RWPE1 (cell line): ENCODE measurements at regions not wholly inside any gene's neighbourhood (a gene's known extent, or its start where the extent isn't known, plus 50 kb on each side); places are given as distances from the start of the nearest gene placed in this dataset.

Experiments used
- CTCF ChIA-PET: fragments of 350-600 bp; sonication (Branson Sonifier 250); formaldehyde crosslinking; extraction: SDS; loops from one replicate; lab custom pipeline; 2021; lab: Yijun Ruan, JAX
- POLR2A ChIA-PET: fragments of 400-600 bp; formaldehyde crosslinking; extraction: SDS; loops from one replicate; lab custom pipeline; 2020; ENCODE audit warnings: antibody characterized with exemption; ENCODE audit not compliant: low non-redundant PET; lab: Yijun Ruan, JAX
- DNase-seq: peaks from one replicate; pipeline ENCODE4 v3.0.0; 2012; ENCODE audit warnings: low spot score
- H3K27ac ChIP-seq: fragments of 450-650 bp; 2 replicates; pipeline ENCODE4 v1.5.1; 2017
- TF ChIP-seq, protein P1 (sequence below): fragments of 450-650 bp; conservative IDR thresholded peaks from 2 replicates; pipeline ENCODE4 v1.5.1; 2017; ENCODE audit warnings: low read depth, mild to moderate bottlenecking

GRCh38 chr15:46489276-46489675 lies 854.4 kb downstream of the SQOR start:
- TF ChIP-seq, protein P1, sequence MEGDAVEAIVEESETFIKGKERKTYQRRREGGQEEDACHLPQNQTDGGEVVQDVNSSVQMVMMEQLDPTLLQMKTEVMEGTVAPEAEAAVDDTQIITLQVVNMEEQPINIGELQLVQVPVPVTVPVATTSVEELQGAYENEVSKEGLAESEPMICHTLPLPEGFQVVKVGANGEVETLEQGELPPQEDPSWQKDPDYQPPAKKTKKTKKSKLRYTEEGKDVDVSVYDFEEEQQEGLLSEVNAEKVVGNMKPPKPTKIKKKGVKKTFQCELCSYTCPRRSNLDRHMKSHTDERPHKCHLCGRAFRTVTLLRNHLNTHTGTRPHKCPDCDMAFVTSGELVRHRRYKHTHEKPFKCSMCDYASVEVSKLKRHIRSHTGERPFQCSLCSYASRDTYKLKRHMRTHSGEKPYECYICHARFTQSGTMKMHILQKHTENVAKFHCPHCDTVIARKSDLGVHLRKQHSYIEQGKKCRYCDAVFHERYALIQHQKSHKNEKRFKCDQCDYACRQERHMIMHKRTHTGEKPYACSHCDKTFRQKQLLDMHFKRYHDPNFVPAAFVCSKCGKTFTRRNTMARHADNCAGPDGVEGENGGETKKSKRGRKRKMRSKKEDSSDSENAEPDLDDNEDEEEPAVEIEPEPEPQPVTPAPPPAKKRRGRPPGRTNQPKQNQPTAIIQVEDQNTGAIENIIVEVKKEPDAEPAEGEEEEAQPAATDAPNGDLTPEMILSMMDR, result no peak
- no peak overlapping the region for H3K27ac ChIP-seq
- no peak for DNase-seq
- CTCF ChIA-PET, result no interaction called here
- POLR2A ChIA-PET, result no interaction called here

GRCh38 chr15:46496491-46497115 lies 861.8 kb downstream of the SQOR start:
- POLR2A ChIA-PET, result no interaction called here
- no peak overlapping the region for H3K27ac ChIP-seq
- CTCF ChIA-PET, result no interaction called here
- TF ChIP-seq, protein P1, result no peak
- DNase-seq, result no peak

GRCh38 chr15:46502667-46503066 lies 867.8 kb downstream of the SQOR start:
- TF ChIP-seq, protein P1, result no peak; the same call in 1 of the 2 replicates
- no peak for DNase-seq
- no peak overlapping the region for H3K27ac ChIP-seq
- CTCF ChIA-PET, result interaction anchor here (0.7 kb wide), 1 partner anchor 191 kb away, joined by 3 read pairs; no protein-coding TSS in a partner anchor
- POLR2A ChIA-PET, result no interaction called here

DNA sequence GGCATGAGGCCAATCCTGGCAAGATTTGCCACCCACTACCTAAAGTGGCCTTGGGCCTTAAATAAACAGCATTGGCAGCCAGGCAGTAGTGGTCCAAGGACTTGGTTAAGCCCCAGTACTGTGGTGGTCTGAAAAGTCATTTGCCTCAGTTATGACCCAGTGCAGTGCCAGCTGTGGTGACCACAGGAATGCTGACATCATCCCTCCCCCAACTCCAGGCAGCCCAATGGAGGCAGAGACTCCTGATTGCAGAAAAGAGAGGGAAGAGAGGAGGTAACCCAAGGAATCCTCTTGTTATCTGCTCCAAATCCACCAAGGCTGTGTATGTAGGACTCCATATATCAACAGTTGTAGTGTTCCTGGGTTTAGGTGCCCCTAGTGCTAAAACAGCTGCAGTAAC lies 883.6 kb downstream of the SQOR start:
- ChIA-PET POLR2A (no interaction called here), CTCF (no interaction called here)
- TF ChIP-seq, protein P1, result no peak
- no peak for DNase-seq
- no peak overlapping the region for H3K27ac ChIP-seq

DNA sequence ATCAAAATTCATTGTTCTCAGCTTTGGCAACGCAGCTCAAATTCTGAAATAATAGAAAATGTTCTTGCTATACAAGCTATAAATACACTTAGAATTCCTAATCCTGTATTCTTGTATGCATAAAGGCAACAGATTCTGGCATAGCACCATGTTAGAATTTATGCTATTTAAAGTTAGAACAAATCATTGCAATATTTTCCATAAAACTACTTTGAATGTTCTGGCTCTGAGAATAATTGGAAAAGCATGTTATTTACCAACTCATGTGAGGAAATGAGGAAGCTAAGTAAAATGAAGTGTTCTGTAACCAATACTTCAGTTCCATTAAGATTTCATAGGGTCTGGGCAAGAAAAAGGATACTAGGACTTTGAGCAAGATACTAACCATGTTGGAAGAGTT lies 888.9 kb downstream of the SQOR start:
- TF ChIP-seq, protein P1, result no peak
- ChIA-PET POLR2A (no interaction called here), CTCF (no interaction called here)

GRCh38 chr15:46525984-46526725 lies 891.3 kb downstream of the SQOR start:
- POLR2A ChIA-PET, result no interaction called here
- no peak for DNase-seq
- CTCF ChIA-PET, result no interaction called here
- no peak overlapping the region for H3K27ac ChIP-seq
- TF ChIP-seq, protein P1, result no peak

More for the DNA sequence above, 888.9 kb downstream of the SQOR start:
- no peak for DNase-seq
- no peak overlapping the region for H3K27ac ChIP-seq
